Suprapubic skin (tissue), 4 donors: ENCODE measurements at regions not wholly inside any gene's neighbourhood (a gene's known extent, or its start where the extent isn't known, plus 50 kb on each side); places are given as distances from the start of the nearest gene placed in this dataset.

Source experiments
- DNase-seq, 2 donors: peaks; one replicate each; pipeline ENCODE4 v3.0.0-alpha.2; 2019; ENCODE audit warnings: low spot score in 2 of 2
- H3K27ac ChIP-seq: fragments of 200-600 bp; sonication (generic); one replicate; pipeline ENCODE4 v1.5.1; 2019
- H3K27me3 ChIP-seq: fragments of 200-600 bp; sonication (generic); one replicate; pipeline ENCODE4 v1.5.1; 2019
- H3K36me3 ChIP-seq: fragments of 200-600 bp; sonication (generic); one replicate; pipeline ENCODE4 v1.5.1; 2019
- H3K4me1 ChIP-seq: fragments of 200-600 bp; sonication (generic); one replicate; pipeline ENCODE4 v1.5.1; 2019
- H3K4me3 ChIP-seq: fragments of 200-600 bp; sonication (generic); one replicate; pipeline ENCODE4 v1.5.1; 2019; ENCODE audit warnings: mild to moderate bottlenecking
- H3K9me3 ChIP-seq: fragments of 200-600 bp; sonication (generic); one replicate; pipeline ENCODE4 v1.5.1; 2019
- CTCF ChIP-seq, 2 donors: fragments of 200-600 bp in 1 of 2; fragments of 450-650 bp in 1 of 2; sonication (generic) in 1 of 2; IDR thresholded peaks; one replicate each; pipeline ENCODE4 v1.5.1; 2016 to 2019; ENCODE audit warnings: antibody characterized with exemption in 2 of 2, mild to moderate bottlenecking in 1 of 2, moderate library complexity in 1 of 2
- EP300 ChIP-seq: sonication (generic); formaldehyde crosslinking; IDR thresholded peaks from one replicate; pipeline ENCODE4 v1.6.1; 2017; ENCODE audit warnings: antibody characterized with exemption
- POLR2A ChIP-seq, 2 donors: fragments of 450-650 bp; IDR thresholded peaks; one replicate each; pipeline ENCODE4 v1.6.1; 2017; ENCODE audit warnings: antibody characterized with exemption in 2 of 2, mild to moderate bottlenecking in 2 of 2, moderate library complexity in 2 of 2
- POLR2AphosphoS5 ChIP-seq, 3 donors: sonication (generic); formaldehyde crosslinking; IDR thresholded peaks; one replicate each; pipeline ENCODE4 v1.6.1; 2017; ENCODE audit warnings: antibody characterized with exemption in 3 of 3
- WGBS: methylation state at CpG from one replicate; pipeline ENCODE4 v1.1.5; 2018; 5-methylcytosine and 5-hydroxymethylcytosine counted together

GRCh38 chr3:107861422-107861821 is 229.4 kb downstream of the CD47 start:
- Histone ChIP-seq H3K4me1 (no peaks in the 10 kb centered on the region), H3K36me3 (no peaks in the 10 kb centered on the region), H3K27me3 (no peaks in the 10 kb centered on the region), H3K4me3 (no peak overlapping the region), H3K9me3 (no peaks in the 10 kb centered on the region), H3K27ac (no peak overlapping the region)
- DNase-seq: no peak
- TF ChIP-seq CTCF (IDR thresholded peaks at IDR 0.05) (no peak), POLR2AphosphoS5 (IDR thresholded peaks at IDR 0.05) (no peak), POLR2A (IDR thresholded peaks at IDR 0.05) (no peak), EP300 (no peak)
- WGBS: 64% methylated on average over 2 of the region's 2 CpGs
